Smooth muscle cell (in vitro differentiated cells): ENCODE measurements at regions not wholly inside any gene's neighbourhood (a gene's known extent, or its start where the extent isn't known, plus 50 kb on each side); places are given as distances from the start of the nearest gene placed in this dataset.

ENCODE experiments used
- DNase-seq: peaks from one replicate; lab custom pipeline; 2025; ENCODE audit not compliant: unreplicated experiment; lab: John Stamatoyannopoulos, UW
- H2AFZ ChIP-seq: fragments of 200-600 bp; sonication (generic); 2 replicates; pipeline ENCODE4 v1.6.0; 2016; ENCODE audit warnings: antibody characterized with exemption, low read depth, mild to moderate bottlenecking
- H3F3A ChIP-seq: fragments of 200-600 bp; sonication (generic); 2 replicates; pipeline ENCODE4 v1.6.0; 2017; ENCODE audit warnings: antibody characterized with exemption, low read depth
- H3K27ac ChIP-seq: fragments of 200-600 bp; sonication (generic); 2 replicates; pipeline ENCODE4 v1.5.1; 2016; ENCODE audit warnings: low read depth, mild to moderate bottlenecking
- H3K27me3 ChIP-seq: fragments of 200-600 bp; sonication (generic); 2 replicates; pipeline ENCODE4 v1.6.1; 2016; ENCODE audit warnings: low read depth, mild to moderate bottlenecking
- H3K36me3 ChIP-seq: fragments of 200-600 bp; sonication (generic); 2 replicates; pipeline ENCODE4 v1.5.1; 2016; ENCODE audit warnings: low read depth
- H3K4me1 ChIP-seq: fragments of 200-600 bp; sonication (generic); 2 replicates; pipeline ENCODE4 v1.5.1; 2016; ENCODE audit warnings: low read depth
- H3K4me2 ChIP-seq: fragments of 200-600 bp; sonication (generic); 2 replicates; pipeline ENCODE4 v1.6.0; 2016; ENCODE audit warnings: mild to moderate bottlenecking
- H3K4me3 ChIP-seq: fragments of 200-600 bp; sonication (generic); 2 replicates; pipeline ENCODE4 v1.5.1; 2016; ENCODE audit warnings: mild to moderate bottlenecking
- H3K79me2 ChIP-seq: fragments of 200-600 bp; sonication (generic); 2 replicates; pipeline ENCODE4 v1.6.0; 2016; ENCODE audit warnings: low read depth, mild to moderate bottlenecking
- H3K9ac ChIP-seq: fragments of 200-600 bp; sonication (generic); 2 replicates; pipeline ENCODE4 v1.6.0; 2016; ENCODE audit warnings: low read depth
- H3K9me3 ChIP-seq: fragments of 200-600 bp; sonication (generic); replicated peaks from 2 replicates; pipeline ENCODE4 v1.5.1; 2016; ENCODE audit warnings: low read depth
- H4K20me1 ChIP-seq: fragments of 200-600 bp; sonication (generic); 2 replicates; pipeline ENCODE4 v1.6.0; 2016; ENCODE audit warnings: low read depth
- WGBS: methylation state at CpG from one replicate; pipeline ENCODE4 v1.1.7; 2016; ENCODE audit warnings: low lambda C conversion rate; 5-methylcytosine and 5-hydroxymethylcytosine counted together
- TF ChIP-seq, protein P1 (sequence below): fragments of 200-600 bp; sonication (generic); IDR thresholded peaks from 2 replicates; pipeline ENCODE4 v1.5.1; 2017; ENCODE audit warnings: borderline replicate concordance, mild to moderate bottlenecking, antibody characterized with exemption; ENCODE audit not compliant: insufficient read depth, poor library complexity, severe bottlenecking

DNA sequence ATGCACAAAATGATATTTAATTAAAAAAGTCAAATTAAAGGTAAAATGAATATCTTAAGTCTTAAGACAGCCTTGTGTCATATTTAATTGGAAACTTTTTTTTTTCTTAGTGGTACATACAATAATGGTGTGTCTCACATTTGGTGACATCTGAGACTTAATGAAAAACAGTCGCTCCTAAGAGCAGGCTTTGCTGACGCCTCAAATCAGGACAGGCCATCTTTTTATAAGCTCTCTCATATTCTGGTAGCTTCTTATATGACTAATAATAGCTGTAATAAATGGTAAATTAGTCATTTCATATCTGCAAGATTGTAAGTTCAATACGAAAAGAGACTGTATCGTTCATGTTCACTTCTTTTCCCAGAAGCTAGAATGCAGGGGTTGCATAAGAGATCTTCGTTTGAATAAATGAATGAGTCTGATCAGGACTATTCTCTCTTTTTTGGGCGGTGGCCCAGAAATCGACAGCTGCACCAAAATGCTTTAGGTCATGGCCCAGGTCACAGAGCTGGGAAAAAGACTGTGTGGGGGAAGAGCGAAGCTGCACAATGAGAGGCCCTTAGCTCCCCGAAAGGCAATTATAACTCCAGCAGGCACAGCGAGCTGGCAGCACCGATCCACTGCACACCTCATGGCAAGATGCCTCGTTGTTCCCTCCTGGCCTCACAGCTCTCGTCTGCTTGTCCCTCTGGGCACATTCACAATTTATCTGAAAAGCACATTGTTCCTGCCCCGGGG lies 69.4 kb downstream of the NRN1 start:
- no peaks in the 10 kb centered on the region for H3K79me2 ChIP-seq
- no peak overlapping the region for H3K27ac ChIP-seq
- H3K27me3 ChIP-seq: no peaks in the 10 kb centered on the region
- no peaks in the 10 kb centered on the region for H3K9me3 ChIP-seq
- H3K4me2 ChIP-seq: no peak overlapping the region
- H3K9ac ChIP-seq: no peak overlapping the region
- no peaks in the 10 kb centered on the region for H3K4me1 ChIP-seq
- H3K36me3 ChIP-seq: no peaks in the 10 kb centered on the region
- H3K4me3 ChIP-seq: no peak overlapping the region
- 84% methylated on average over 14 of the region's 14 CpGs for WGBS
- no peaks in the 10 kb centered on the region for H4K20me1 ChIP-seq
- no peak for DNase-seq
- TF ChIP-seq, protein P1, sequence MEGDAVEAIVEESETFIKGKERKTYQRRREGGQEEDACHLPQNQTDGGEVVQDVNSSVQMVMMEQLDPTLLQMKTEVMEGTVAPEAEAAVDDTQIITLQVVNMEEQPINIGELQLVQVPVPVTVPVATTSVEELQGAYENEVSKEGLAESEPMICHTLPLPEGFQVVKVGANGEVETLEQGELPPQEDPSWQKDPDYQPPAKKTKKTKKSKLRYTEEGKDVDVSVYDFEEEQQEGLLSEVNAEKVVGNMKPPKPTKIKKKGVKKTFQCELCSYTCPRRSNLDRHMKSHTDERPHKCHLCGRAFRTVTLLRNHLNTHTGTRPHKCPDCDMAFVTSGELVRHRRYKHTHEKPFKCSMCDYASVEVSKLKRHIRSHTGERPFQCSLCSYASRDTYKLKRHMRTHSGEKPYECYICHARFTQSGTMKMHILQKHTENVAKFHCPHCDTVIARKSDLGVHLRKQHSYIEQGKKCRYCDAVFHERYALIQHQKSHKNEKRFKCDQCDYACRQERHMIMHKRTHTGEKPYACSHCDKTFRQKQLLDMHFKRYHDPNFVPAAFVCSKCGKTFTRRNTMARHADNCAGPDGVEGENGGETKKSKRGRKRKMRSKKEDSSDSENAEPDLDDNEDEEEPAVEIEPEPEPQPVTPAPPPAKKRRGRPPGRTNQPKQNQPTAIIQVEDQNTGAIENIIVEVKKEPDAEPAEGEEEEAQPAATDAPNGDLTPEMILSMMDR: no peak
- no peak overlapping the region for H2AFZ ChIP-seq
- H3F3A ChIP-seq: no peaks in the 10 kb centered on the region

GRCh38 chr6:5936631-5937030 lies 70.1 kb downstream of the NRN1 start:
- Histone ChIP-seq H3K36me3 (no peaks in the 10 kb centered on the region), H3F3A (no peaks in the 10 kb centered on the region), H3K4me1 (no peaks in the 10 kb centered on the region), H3K9ac (no peak overlapping the region), H2AFZ (no peak overlapping the region), H3K79me2 (no peaks in the 10 kb centered on the region), H3K27ac (no peak overlapping the region), H3K4me3 (no peak overlapping the region), H4K20me1 (no peaks in the 10 kb centered on the region), H3K4me2 (no peak overlapping the region), H3K9me3 (no peaks in the 10 kb centered on the region), H3K27me3 (no peaks in the 10 kb centered on the region)
- no peak for DNase-seq
- TF ChIP-seq, protein P1: no peak
- 95% methylated on average over 8 of the region's 8 CpGs for WGBS

GRCh38 chr6:5936140-5936539 lies 70.6 kb downstream of the NRN1 start:
- TF ChIP-seq, protein P1: no peak
- WGBS: 83% methylated on average over 2 of the region's 2 CpGs
- H3K4me3 ChIP-seq: no peak overlapping the region
- no peaks in the 10 kb centered on the region for H3K27me3 ChIP-seq
- H3K79me2 ChIP-seq: no peaks in the 10 kb centered on the region
- no peaks in the 10 kb centered on the region for H3K36me3 ChIP-seq
- no peak overlapping the region for H3K27ac ChIP-seq
- H3K9ac ChIP-seq: no peak overlapping the region
- H3K9me3 ChIP-seq: no peaks in the 10 kb centered on the region
- no peaks in the 10 kb centered on the region for H4K20me1 ChIP-seq
- H3K4me1 ChIP-seq: no peaks in the 10 kb centered on the region
- no peak for DNase-seq
- no peak overlapping the region for H2AFZ ChIP-seq
- no peak overlapping the region for H3K4me2 ChIP-seq
- no peaks in the 10 kb centered on the region for H3F3A ChIP-seq

GRCh38 chr6:5930968-5931367 lies 75.8 kb downstream of the NRN1 start:
- DNase-seq: no peak
- TF ChIP-seq, protein P1: no peak
- H3K27me3 ChIP-seq: peaks cover 6% of the 10 kb centered on the region

More at GRCh38 chr6:5930968-5931367, 75.8 kb downstream of the NRN1 start:
- H4K20me1 ChIP-seq: no peaks in the 10 kb centered on the region
- H3K27ac ChIP-seq: no peak overlapping the region
- no peaks in the 10 kb centered on the region for H3K36me3 ChIP-seq
- H3K9me3 ChIP-seq: no peaks in the 10 kb centered on the region
- H3K4me1 ChIP-seq: no peaks in the 10 kb centered on the region
- no peak overlapping the region for H3K4me2 ChIP-seq
- 41% methylated on average over 2 of the region's 2 CpGs for WGBS
- H2AFZ ChIP-seq: no peak overlapping the region
- H3K9ac ChIP-seq: no peak overlapping the region
- H3K79me2 ChIP-seq: no peaks in the 10 kb centered on the region
- no peak overlapping the region for H3K4me3 ChIP-seq
- H3F3A ChIP-seq: no peaks in the 10 kb centered on the region
